Trophoblast cell (in vitro differentiated cells and primary cell): ENCODE measurements at regions not wholly inside any gene's neighbourhood (a gene's known extent, or its start where the extent isn't known, plus 50 kb on each side); places are given as distances from the start of the nearest gene placed in this dataset.

Experiments used
- DNase-seq, 2 donors: peaks; one replicate each; pipeline ENCODE4 v3.0.0-alpha.2; 2016
- H2AFZ ChIP-seq: 2 replicates; pipeline ENCODE4 v1.6.1; 2013; ENCODE audit warnings: low read length, moderate library complexity, mild to moderate bottlenecking; ENCODE audit not compliant: insufficient read depth, poor library complexity
- H2AK5ac ChIP-seq: 2 replicates; pipeline ENCODE4 v1.6.1; 2013; ENCODE audit warnings: mild to moderate bottlenecking, low read length
- H2BK120ac ChIP-seq: 2 replicates; pipeline ENCODE4 v1.6.1; 2013; ENCODE audit warnings: low read length, mild to moderate bottlenecking, moderate library complexity; ENCODE audit not compliant: insufficient read depth, poor library complexity
- H2BK12ac ChIP-seq: 2 replicates; pipeline ENCODE4 v1.6.1; 2013; ENCODE audit warnings: mild to moderate bottlenecking, low read length, moderate library complexity
- H2BK5ac ChIP-seq: 2 replicates; pipeline ENCODE4 v1.6.1; 2013; ENCODE audit warnings: low read length, low read depth, moderate library complexity, mild to moderate bottlenecking; ENCODE audit not compliant: poor library complexity
- H3K14ac ChIP-seq: 2 replicates; pipeline ENCODE4 v1.6.1; 2013; ENCODE audit warnings: mild to moderate bottlenecking, low read length
- H3K18ac ChIP-seq: 2 replicates; pipeline ENCODE4 v1.6.1; 2013; ENCODE audit warnings: mild to moderate bottlenecking, low read length
- H3K23ac ChIP-seq: 2 replicates; pipeline ENCODE4 v1.6.1; 2013; ENCODE audit warnings: low read length
- H3K27ac ChIP-seq: 2 replicates; pipeline ENCODE4 v1.5.1; 2013; ENCODE audit warnings: low read depth, mild to moderate bottlenecking, inconsistent platforms, low read length, moderate library complexity
- H3K27me3 ChIP-seq: 2 replicates; pipeline ENCODE4 v1.6.1; 2013; ENCODE audit warnings: inconsistent platforms, mild to moderate bottlenecking, low read length, moderate library complexity; ENCODE audit not compliant: insufficient read depth
- H3K36me3 ChIP-seq, 2 experiments: 1 replicate in 1 of 2; 2 replicates in 1 of 2; pipeline ENCODE4 v1.6.1; 2013; ENCODE audit warnings: low read length in 2 of 2, mild to moderate bottlenecking in 2 of 2, moderate library complexity in 1 of 2; ENCODE audit not compliant: insufficient read depth in 2 of 2, control insufficient read depth in 1 of 2
- H3K4ac ChIP-seq: 2 replicates; pipeline ENCODE4 v1.6.1; 2013; ENCODE audit warnings: low read depth, mild to moderate bottlenecking, low read length, moderate library complexity
- H3K4me1 ChIP-seq, 2 experiments: 1 replicate in 1 of 2; 2 replicates in 1 of 2; pipeline ENCODE4 v1.6.1; 2013; ENCODE audit warnings: low read length in 2 of 2, mild to moderate bottlenecking in 2 of 2, moderate library complexity in 1 of 2; ENCODE audit not compliant: insufficient read depth in 2 of 2, control insufficient read depth in 1 of 2
- H3K4me2 ChIP-seq: 2 replicates; pipeline ENCODE4 v1.6.1; 2013; ENCODE audit warnings: inconsistent platforms, mild to moderate bottlenecking, low read length, moderate library complexity
- H3K4me3 ChIP-seq: 2 replicates; pipeline ENCODE4 v1.5.1; 2013; ENCODE audit warnings: mild to moderate bottlenecking, low read depth, low read length, inconsistent platforms
- H3K79me1 ChIP-seq: one replicate; pipeline ENCODE4 v1.6.1; 2013; ENCODE audit warnings: low read length
- H3K79me2 ChIP-seq: 2 replicates; pipeline ENCODE4 v1.6.1; 2013; ENCODE audit warnings: low read length, mild to moderate bottlenecking; ENCODE audit not compliant: control insufficient read depth, insufficient read depth, poor library complexity
- H3K9ac ChIP-seq: 2 replicates; pipeline ENCODE4 v1.6.1; 2013; ENCODE audit warnings: mild to moderate bottlenecking, low read length
- H3K9me3 ChIP-seq: 2 replicates; pipeline ENCODE4 v1.6.1; 2013; ENCODE audit warnings: low read depth, mild to moderate bottlenecking, control low read depth, inconsistent platforms, low read length; ENCODE audit not compliant: insufficient read depth
- H4K12ac ChIP-seq: 2 replicates; pipeline ENCODE4 v1.6.1; 2013; ENCODE audit warnings: low read depth, mild to moderate bottlenecking, low read length, moderate library complexity
- H4K8ac ChIP-seq: 2 replicates; pipeline ENCODE4 v1.6.1; 2013; ENCODE audit warnings: low read depth, mild to moderate bottlenecking, low read length, moderate library complexity
- H4K91ac ChIP-seq: one replicate; pipeline ENCODE4 v1.6.1; 2013; ENCODE audit warnings: low read depth, mild to moderate bottlenecking, low read length, moderate library complexity
- WGBS: extraction: QIAGEN DNeasy Blood & Tissue Kit; methylation state at CpG from one replicate; pipeline ENCODE4 v1.1.7; 2013; ENCODE audit warnings: missing lambda C conversion rate; ENCODE audit not compliant: insufficient read length, insufficient coverage; ENCODE audit errors: extremely low coverage; 5-methylcytosine and 5-hydroxymethylcytosine counted together

DNA sequence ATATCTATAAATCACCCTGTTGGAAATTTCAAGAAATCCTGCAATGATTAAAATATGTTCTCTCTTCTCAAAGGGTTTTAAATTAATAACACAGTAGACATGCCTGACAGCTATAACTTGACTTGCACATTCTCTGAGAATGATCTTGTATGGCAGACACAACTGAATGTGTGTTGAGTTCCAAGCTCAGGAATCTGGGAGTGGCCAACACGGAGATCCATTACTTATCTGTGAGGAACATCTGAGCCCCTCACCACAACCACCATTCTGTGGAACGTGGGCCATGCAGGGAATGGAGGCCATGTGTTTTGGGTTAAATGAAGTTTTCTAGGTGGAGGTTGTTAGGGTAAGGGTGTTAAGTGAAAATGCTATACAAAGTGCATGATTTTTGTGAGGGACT, 105.3 kb upstream of the CHMP2B start:
- Histone ChIP-seq H4K12ac (no peak overlapping the region), H3K4me2 (no peak overlapping the region), H2BK12ac (no peak overlapping the region), H3K79me2 (no peaks in the 10 kb centered on the region), H3K27me3 (no peaks in the 10 kb centered on the region), H3K9ac (no peak overlapping the region), H4K8ac (no peak overlapping the region), H2AK5ac (no peak overlapping the region), H4K91ac (no peak overlapping the region), H3K18ac (no peak overlapping the region), H3K23ac (peak overlapping the region; percentile 85), H2AFZ (no peak overlapping the region), H2BK120ac (no peak overlapping the region), H3K4me1 (peaks cover 2 to 7% of the 10 kb centered on the region in 2 experiments), H3K14ac (no peak overlapping the region), H3K36me3 (peaks cover 0 to 1% of the 10 kb centered on the region in 2 experiments), H2BK5ac (no peak overlapping the region), H3K4ac (no peak overlapping the region), H3K79me1 (peaks cover 5% of the 10 kb centered on the region), H3K4me3 (no peak overlapping the region), H3K9me3 (peaks cover 2% of the 10 kb centered on the region), H3K27ac (no peak overlapping the region)
- DNase-seq: peak in 1 of 2 donors; percentile 49
- no CpG with 5 or more reads among the region's 2 CpGs for WGBS

DNA sequence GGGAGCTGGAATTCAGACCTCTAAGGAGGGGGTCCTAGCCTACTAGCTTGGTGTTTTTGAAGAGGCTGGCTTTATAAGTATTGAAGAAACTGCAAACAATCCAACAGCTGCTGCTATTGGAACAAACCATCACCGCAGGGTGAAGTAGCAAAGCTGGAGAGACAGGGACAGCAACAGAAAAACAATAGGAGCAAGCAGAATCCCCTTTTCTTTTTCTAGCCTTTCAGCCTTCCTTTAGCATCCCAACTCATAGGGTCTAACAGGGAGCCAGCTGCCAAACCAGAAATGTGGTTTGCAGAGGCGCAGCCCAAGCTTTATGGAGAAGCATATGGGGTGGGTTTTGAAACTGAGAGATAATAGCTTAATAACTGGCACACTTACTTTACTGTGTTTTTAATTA, 106.2 kb upstream of the CHMP2B start:
- no peak overlapping the region for H2BK120ac ChIP-seq
- H3K18ac ChIP-seq: no peak overlapping the region
- no peak overlapping the region for H3K14ac ChIP-seq
- H3K4me3 ChIP-seq: no peak overlapping the region
- H2AK5ac ChIP-seq: no peak overlapping the region
- H3K4me2 ChIP-seq: no peak overlapping the region
- H2AFZ ChIP-seq: no peak overlapping the region
- no peak overlapping the region for H3K4ac ChIP-seq
- H4K12ac ChIP-seq: no peak overlapping the region
- DNase-seq: peak in 1 of 2 donors; percentile 24
- no peaks in the 10 kb centered on the region for H3K27me3 ChIP-seq
- no peak overlapping the region for H3K27ac ChIP-seq
- peaks cover 2% of the 10 kb centered on the region for H3K9me3 ChIP-seq
- no peak overlapping the region for H3K23ac ChIP-seq
- peaks cover 2% of the 10 kb centered on the region for H3K79me1 ChIP-seq
- H2BK12ac ChIP-seq: no peak overlapping the region
- H4K8ac ChIP-seq: no peak overlapping the region
- H3K9ac ChIP-seq: no peak overlapping the region
- no CpG with 5 or more reads among the region's 2 CpGs for WGBS
- no peak overlapping the region for H4K91ac ChIP-seq
- H3K36me3 ChIP-seq: peaks cover 0 to 1% of the 10 kb centered on the region in 2 experiments
- peaks cover 2 to 4% of the 10 kb centered on the region in 2 experiments for H3K4me1 ChIP-seq
- H2BK5ac ChIP-seq: no peak overlapping the region
- H3K79me2 ChIP-seq: no peaks in the 10 kb centered on the region

DNA sequence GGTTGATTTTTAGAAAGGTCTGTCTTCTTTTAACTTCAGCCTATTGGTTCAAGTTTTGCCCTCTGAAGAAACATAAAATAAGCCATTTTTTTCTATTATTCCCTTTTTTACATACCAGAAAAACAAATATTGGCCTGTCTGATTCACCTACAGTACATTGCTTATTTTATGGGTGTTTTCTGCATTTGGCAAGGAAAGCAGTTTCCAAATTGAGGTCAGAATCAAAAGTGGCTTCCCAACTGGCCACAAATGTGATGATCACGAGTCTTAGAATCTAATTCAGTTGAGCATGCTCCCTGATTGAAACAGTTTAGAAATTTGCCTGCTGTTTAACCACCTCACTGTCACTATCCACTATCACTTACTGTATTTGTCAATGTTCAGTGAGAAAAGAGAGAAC, 106.9 kb upstream of the CHMP2B start:
- no peaks in the 10 kb centered on the region for H3K79me1 ChIP-seq
- H2AK5ac ChIP-seq: no peak overlapping the region
- H3K9ac ChIP-seq: no peak overlapping the region
- H2BK12ac ChIP-seq: no peak overlapping the region
- no peaks in the 10 kb centered on the region for H3K27me3 ChIP-seq
- H3K14ac ChIP-seq: no peak overlapping the region
- H3K27ac ChIP-seq: no peak overlapping the region
- H4K12ac ChIP-seq: no peak overlapping the region
- peaks cover 2% of the 10 kb centered on the region for H3K9me3 ChIP-seq
- H3K4me2 ChIP-seq: no peak overlapping the region
- H4K91ac ChIP-seq: no peak overlapping the region
- no peak overlapping the region for H3K23ac ChIP-seq
- peaks cover 0 to 1% of the 10 kb centered on the region in 2 experiments for H3K36me3 ChIP-seq
- no peak for DNase-seq
- H2AFZ ChIP-seq: no peak overlapping the region
- H3K4ac ChIP-seq: no peak overlapping the region
- H2BK120ac ChIP-seq: no peak overlapping the region
- H4K8ac ChIP-seq: no peak overlapping the region
- H2BK5ac ChIP-seq: no peak overlapping the region
- H3K4me3 ChIP-seq: no peak overlapping the region
- H3K18ac ChIP-seq: no peak overlapping the region
- H3K4me1 ChIP-seq: peaks cover 2 to 4% of the 10 kb centered on the region in 2 experiments
- H3K79me2 ChIP-seq: no peaks in the 10 kb centered on the region
- no CpG with 5 or more reads among the region's 1 CpG for WGBS

DNA sequence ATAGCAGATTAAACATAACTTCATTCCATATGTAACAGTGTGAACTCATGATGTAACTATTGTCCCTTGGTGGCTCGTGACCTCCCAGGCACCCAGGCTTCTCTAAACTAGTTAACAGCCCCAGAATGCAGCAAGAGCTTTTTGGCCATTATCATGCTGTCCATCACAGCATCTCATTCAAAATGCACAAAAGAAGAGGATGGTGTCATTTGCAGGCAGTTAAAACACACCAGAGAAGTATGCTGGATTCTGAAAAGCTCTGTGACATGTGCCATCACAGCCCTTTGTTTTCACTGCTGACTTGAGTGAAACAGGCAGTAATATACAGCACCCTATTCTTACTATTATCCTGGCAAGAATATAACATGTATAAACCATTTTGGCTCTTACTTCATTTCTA, 117.6 kb upstream of the CHMP2B start:
- H3K14ac ChIP-seq: no peak overlapping the region
- H4K91ac ChIP-seq: no peak overlapping the region
- H3K9ac ChIP-seq: no peak overlapping the region
- no peaks in the 10 kb centered on the region for H3K27me3 ChIP-seq
- no peak overlapping the region for H3K23ac ChIP-seq
- H3K4me1 ChIP-seq: no peaks in the 10 kb centered on the region
- H3K9me3 ChIP-seq: no peaks in the 10 kb centered on the region
- H3K4ac ChIP-seq: no peak overlapping the region
- H3K4me2 ChIP-seq: no peak overlapping the region
- no peak overlapping the region for H4K12ac ChIP-seq
- H3K79me2 ChIP-seq: no peaks in the 10 kb centered on the region
- no peak overlapping the region for H2BK120ac ChIP-seq
- no CpG with 5 or more reads among the region's 1 CpG for WGBS
- H3K36me3 ChIP-seq: no peaks in the 10 kb centered on the region
- H3K4me3 ChIP-seq: no peak overlapping the region
- H2AK5ac ChIP-seq: no peak overlapping the region
- H2AFZ ChIP-seq: no peak overlapping the region
- H2BK5ac ChIP-seq: no peak overlapping the region
- H4K8ac ChIP-seq: no peak overlapping the region
- H3K27ac ChIP-seq: no peak overlapping the region
- H3K18ac ChIP-seq: no peak overlapping the region
- no peak overlapping the region for H2BK12ac ChIP-seq
- peak in 1 of 2 donors; percentile 8 for DNase-seq
- no peaks in the 10 kb centered on the region for H3K79me1 ChIP-seq
